ENCODE measurements at regions not wholly inside any gene's neighbourhood (a gene's known extent, or its start where the extent isn't known, plus 50 kb on each side); places are given as distances from the start of the nearest gene placed in this dataset.
"Not testable (repeated sequence)": the region's sequence is repeated elsewhere in the genome, so short reads cannot be mapped to it uniquely, and the experiment has no call there.

DNA sequence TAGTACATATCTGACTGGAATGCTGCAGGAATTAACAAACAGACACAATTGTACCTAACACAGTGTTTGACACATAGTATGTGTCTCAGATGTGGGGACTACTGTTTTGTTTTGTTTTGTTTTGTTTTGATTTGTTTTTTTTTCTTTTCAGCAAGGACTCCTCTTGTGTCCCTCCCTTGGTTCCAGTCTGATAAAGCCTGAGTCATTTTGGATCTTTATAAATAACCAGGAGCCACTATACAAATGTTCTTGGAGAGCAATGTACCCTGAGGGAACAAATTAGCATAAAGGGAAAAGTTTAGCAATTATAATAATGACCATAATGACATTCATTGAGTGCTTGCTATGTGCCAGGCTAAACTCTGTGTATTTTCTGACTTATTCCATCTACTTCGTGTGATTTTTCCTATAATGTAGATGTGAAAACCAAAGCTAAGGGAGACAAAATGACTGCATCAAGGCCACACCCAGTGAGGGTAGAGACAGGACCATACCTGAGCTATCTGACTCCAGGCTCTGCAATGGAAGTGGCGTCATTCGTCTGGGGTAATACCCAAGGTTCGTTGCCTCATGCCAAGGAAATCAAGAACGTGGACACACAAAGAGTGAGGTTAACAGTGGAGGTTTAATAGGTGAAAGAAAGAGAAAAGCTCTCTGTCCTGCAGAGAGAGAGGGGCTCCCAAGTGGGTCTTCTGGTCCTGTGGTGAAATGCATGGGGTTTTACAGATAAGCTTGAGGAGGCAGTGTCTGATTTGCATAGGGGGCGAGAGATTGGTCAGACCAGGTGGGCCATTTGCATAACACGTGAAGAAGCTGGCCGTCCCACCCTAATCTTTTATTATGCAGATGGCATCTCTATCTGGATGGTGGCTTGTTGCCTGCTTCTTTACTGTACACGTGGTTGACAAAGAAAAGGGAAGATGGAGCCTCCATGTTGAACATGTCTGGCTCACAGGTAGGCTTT, 285.5 kb upstream of the SFSWAP start:
- no peak for FAIRE-seq

DNA sequence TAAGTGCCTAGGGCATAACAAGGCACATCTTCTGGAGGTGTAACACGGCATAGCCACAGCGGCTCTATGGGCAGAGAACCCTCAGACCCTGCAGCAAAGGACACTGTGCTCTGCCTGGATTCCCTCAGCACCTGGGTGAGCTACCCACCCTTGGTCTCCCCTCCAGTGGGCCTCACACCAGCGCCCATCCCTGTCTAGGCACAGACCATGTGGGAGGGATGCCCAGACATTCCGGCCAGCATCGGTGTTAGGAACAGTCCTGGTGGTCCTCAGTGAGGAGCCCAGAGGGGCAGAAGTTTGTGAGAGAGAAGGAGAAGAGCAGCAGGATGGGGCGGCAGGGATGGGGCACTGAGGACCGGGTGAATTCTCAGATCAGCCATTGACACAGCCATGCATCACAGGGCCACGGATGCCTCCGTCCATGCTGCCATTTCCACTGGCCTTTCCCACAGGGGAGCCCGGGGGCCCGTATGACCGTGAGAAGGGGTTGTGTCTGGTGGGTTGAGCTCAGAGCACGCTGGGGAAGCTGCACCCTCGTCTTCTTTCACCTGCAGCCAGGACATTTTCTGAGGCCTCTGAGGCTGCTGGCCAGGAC, 282.7 kb upstream of the SFSWAP start:
- FAIRE-seq: no peak

DNA sequence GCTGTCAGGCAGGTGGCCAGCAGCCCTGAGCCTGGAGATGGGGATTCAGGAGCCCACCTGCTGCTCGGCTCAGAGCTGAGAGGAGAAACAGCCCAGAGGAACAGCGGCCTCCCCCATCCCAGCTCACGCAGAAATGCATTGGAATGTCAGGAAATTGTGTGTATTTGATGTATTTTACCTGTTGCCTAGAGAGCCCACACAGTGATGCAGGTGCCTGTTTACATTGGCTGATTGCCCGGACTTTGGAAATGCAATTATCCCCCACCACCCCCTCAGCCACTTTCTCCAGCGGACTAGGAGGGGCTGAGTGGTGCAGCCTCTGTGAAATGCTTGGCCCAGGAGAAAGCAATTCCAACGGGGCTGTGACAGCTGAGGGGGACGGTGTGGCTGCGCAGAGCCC, 281.7 kb upstream of the SFSWAP start:
- not testable (repeated sequence) for FAIRE-seq

DNA sequence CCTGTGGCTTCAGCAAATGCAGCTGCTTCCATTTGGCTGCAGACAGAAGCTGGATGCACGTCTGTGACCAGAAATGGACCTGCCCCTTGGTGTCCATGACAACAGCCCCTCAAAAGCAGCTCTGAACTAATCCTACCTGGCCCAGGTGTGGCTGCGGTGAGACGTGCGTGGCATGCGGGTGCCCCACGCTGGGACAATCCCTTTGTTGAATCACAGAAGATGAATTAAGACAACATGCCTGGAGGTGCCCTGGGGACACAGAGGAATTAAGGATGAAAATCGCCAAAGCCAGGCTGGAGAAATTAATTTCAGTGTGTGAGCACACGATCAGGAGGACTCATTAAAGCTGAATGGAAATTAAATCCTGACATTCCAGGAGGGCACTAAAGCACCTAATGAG, 281.2 kb upstream of the SFSWAP start:
- not testable (repeated sequence) for FAIRE-seq

DNA sequence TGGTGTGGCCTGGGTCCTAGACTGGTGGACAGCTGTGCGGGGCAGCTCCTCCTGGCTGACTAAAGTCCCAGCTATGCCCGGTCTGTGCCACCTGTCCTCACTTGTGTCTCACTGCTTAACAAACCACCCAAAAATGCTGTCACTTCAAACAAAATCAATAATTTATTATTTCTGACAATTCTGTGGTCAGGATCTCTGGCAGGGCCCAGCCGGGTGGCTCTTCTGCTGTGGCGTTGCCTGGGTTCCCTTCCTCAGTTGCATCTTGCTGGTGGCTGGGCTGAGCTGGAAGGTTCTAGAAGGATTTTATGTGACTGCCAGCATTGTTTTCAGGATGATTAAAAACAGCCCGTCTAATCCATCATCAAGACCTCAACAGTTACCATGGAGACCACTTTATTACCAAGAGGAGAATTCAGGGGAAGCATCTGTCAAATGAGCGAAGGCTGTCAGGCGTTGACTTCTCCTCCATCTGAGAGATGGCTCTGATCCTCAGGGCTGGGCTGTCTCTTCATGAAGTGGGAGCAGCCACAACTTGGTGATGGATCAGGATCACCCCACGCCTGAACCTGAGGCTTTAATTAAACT, 280.6 kb upstream of the SFSWAP start:
- no peak for FAIRE-seq

DNA sequence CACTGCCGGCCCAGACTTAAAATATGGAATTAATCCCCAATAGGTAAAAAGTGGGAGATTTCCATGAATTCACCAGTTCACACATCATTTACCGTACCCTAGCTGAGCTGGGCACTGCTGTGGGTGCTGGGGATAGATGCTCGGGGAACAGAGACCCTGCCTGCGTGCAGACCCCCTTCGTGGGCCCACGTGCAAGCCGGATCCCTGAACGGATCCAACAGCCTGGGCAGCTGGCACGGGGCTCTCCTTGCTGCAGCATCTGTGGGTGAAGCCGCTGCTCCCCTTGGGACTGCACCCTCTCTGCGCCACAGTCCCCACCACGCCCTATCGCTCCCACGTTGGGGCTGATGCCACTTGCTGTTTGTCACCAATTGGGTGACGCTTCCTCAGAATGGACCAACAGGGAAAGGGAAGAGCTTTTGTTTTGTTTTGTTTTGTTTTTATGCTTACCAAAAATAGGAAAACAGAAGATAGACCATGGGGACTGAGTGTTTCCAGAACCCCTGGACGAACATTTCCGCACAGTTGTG, 279.7 kb upstream of the SFSWAP start:
- not testable (repeated sequence) for FAIRE-seq

DNA sequence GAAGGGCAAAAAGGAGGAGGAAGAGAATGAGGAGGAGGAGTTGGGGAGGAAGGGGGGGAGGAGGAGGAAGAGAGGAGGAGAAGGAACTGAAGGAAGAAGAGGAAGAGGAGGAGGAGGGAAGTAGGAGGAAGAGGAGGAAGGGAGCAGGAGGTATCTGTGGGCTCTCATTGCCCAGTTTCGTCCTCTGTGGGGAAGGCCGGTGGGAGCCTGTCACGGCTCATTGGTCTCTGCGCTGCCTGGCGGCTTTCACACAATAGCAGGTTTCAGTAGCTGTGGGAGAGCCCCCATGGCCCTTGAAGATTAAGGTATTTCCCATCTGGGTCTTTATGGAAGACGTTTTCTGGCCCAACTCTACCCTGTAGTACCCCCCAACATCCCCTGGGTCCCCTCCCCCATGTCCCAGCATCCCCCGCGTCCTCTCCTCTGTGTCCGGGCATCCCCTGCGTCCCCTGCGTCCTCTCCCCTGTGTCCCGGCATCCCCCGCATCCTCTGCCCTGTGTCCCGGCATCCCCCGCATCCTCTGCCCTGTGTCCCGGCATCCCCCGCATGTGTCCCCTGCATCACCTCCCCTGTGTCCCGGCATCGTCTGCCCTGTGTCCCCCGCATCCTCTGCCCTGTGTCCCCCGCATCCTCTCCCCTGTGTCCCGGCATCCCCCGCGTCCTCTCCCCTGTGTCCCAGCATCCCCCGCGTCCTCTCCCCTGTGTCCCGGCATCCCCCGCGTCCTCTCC, 278.2 kb upstream of the SFSWAP start:
- FAIRE-seq: no peak

DNA sequence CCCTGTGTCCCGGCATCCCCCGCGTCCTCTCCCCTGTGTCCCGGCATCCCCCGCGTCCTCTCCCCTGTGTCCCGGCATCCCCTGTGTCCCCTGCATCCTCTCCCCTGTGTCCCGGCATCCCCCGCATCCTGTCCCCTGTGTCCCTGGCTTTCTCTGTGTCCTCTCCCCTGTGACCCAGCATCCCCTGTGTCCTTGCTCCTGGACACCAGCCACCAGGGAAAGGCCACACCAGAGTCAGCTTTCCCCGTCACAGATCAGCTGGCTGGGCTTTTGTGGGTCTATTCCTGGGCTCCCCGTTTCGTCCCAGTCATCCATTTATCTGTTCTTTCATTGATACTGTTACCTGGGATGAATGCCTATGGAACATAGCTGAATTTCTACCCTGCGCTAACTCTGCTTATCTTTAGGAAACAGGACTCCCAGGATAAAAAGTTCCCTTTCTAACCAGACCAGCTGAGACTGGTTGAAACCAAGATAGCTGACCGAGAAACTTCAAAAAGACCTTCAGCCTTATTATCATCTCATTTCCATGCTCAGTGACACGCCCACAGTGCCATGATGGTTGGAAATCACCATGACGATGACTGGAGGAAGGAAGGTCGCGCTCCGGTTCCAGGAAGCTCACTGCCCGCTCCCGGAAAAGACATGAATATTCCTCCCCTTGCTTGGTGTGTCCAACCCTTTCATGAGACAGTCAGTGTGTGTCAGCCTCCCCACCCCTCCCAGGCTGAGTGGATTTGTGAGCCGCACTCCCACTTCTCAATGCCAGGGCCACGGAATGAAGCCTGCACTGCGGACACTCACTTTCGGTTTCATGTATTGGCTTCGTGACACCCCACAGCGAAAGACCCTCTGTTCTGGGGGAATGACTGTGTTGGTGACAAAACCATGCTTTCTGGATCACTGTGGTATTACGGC, 276.4 kb upstream of the SFSWAP start:
- FAIRE-seq: no peak

DNA sequence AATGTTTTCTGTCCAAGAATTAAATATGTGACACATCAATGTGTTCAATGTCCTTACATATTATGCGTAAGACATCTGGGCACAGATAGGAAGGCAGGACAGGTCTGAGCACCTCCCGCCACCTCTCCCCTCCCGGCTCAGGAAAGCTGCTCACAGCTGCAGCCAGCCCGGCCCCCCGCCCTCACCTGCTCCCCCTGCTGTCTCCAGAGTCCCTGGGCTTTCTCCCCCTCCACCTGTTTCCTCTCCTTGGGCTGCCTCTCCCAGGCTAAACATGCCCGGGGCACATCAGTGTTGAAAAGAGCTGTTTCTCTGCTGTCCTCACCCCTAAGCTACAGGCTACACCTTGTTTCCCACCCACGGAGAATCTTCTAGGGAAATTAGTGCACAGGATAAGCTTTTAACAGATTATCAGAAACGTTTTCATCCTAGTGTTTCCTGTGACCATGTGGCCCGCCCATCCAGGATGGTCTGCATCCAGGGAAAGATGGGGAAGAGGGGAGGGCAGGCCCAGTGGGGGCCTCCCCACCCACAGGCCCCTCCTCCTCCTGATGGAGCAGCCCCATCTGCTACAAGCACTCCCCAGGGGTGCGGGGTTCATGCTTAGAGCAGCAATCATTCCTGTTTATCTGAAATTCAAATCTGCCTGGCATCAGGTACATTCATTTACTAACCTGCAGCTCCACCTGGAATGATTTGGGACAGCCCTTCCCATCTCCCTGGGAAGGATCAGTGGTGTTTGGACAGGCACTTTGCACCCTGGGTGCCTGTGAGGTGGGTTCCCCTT, 273.8 kb upstream of the SFSWAP start:
- no peak for FAIRE-seq

DNA sequence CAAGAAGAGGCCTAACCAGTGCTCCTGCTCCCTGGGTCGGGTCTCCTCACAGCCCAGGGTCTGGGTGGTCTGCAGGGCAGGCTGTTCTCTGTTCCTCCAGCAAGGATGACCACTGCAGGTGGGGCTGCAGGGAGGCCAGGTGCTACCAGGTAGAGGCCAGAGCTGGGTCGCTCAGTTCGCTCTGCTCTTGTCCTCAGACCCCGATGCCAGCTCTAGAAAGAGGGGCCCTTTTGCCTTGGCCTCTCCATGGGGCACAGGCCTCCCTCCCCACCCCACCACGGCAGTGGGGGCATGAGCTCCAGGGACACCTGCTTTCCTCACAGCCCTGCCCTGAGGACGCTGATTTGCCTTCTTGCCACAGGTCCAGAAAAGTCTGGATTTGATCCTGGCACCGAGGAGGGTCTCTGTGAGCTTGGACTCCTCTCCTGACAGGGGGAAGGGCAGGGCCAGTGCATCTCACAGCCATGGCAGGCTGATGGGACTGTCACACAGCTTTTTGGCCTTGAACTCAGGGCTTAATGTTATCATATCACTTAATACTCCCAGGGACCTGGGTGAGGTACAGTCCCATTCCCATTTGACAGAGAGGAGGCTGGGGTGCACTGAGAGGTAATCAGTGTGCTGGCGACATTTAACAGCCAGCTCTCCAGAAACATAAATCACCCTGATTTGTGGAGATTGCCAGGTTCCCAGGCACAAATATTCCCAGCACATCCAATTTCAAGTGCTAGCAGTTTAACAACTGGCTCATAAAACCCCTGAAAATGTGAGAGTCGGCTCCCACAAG, 273.0 kb upstream of the SFSWAP start:
- FAIRE-seq: no peak

DNA sequence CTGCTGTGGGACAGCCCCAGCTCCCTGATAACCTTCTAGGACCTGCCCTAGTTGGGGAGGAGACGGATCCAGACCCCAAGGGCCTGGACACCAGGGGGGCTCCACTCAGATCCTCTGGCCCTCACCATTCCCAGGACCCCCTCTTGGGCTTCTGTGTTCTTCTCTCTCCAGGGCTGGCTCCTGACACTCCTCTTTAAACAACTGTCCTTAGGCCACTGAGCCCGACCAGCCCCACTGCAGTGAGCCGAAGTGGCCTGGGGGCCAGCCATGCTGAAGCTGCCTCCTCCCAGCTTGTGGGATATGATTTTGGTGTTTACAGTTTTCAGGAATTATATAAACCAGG, 272.4 kb upstream of the SFSWAP start:
- FAIRE-seq: not testable (repeated sequence)

DNA sequence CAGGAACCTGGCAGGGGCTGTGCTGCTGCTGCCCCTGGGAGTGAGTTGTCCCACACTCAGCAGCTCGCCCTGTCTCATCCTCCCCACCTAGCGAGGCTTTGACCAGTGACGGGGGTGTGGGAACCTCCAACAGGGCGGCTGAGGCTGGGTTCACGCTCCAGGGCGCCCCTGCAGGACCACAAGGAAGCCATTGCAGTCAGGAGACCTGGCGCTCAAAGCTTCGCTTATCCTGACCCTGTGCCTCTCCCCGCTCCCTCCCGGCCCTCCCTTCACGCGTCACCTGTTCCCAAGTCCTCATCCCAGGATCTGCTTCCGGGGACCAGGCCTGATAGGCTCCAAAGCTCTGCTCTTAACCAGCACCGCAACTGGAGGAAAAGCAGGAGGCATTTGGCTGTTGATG, 272.0 kb upstream of the SFSWAP start:
- no peak for FAIRE-seq

DNA sequence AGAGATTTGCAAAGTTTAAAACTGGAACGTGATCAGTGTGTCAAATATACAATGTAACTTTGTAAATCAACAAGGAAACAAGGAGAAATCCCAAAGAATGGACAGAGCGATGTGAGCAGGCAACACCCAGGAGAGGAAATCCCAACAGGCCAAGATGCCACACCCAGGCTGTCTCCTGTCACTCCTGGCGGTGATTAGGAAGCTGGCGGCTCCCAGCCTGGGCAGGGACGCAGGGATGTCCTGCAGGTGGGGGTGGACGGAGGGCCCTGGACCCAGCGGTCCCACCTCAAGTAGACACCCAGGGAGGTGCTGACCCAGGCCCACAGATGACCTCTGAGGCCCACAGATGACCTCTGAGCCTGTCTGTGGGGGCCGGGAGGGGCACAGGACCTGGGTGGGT, 271.1 kb upstream of the SFSWAP start:
- FAIRE-seq: not testable (repeated sequence)

DNA sequence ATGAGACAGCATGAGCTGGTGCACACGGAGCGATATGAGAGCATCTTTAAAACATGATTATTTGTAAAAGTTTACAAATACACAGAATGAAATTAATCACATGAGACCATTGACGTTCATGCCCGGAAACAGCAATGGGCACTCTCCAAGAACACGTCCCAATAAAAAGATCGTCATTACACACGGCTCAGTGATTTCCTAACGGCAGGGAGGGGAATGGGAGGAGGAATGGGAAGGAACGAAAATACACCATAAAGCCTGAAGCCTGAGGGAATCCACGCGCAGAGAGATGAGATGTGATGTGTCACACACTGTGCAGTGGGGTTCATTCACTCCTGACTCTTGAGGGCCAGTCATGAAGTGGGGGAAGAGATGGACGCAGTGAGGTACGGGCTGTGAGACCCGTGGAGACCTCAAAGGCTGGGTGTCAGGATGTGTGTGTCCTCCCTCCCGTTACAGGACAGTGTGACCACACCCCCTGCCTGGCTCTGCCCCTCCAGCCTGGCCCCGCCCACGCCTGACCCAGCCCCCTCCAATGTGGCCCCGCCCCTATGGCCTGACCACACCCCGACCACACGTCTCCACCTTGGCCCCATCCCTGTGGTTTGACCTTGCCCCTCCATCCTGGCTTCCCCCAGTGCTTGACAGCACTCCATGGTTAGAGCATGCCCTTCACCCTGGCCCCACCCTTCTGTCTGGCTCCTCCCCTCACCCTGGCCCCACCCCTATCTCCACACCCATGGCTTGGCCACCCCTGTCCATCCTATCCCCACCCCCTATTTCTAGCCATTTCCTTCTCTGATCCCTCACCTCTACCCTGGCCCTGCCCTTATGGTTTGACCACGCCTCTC, 270.5 kb upstream of the SFSWAP start:
- not testable (repeated sequence) for FAIRE-seq

DNA sequence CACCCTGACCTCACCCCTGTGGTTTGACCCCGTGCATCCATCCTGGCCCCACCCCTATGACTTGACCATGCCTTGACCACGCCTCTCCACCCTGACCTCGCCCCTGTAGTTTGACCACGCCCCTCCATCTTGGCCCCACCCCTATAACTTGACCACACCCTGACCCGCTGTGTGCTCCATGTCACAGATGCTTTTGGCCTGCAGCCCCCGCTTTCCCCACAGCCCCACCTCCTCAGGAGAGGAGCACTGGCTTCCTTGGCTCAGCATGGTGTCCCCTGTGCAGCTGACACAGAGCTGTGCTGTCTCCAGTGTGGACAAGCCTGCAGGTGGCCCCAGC, 269.9 kb upstream of the SFSWAP start:
- FAIRE-seq: no peak

DNA sequence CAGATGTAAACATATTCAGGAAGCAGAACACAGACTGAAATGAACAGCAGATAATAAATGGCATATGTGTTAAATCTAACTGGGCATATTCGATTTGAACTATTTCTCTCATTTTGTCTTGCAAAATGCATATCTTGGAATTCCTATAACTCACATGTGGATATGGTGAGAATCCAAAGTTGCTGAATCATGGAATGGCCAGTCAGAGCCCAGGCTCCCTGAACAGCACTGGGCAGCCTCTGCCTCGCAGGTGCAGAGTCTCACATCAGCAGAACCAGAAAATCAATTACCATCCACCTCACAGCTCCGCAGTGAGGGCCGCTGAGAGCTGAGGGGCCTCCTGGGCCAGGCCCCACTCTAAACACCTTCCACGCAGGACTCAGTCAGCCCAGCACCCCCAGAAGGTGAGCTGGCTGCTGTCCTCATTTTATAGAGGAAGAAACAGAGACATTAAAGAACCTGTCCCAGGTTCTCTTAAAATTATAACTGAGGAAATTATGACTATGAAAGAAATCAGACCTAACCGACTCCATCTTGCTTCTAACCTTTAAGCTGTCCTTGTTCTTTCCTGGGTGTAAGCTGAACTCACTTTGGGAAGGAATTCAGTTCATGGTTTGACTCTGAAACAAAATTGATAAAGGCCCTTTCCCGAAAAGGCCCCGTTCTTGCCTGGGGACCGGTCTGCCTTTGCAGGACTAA, 269.1 kb upstream of the SFSWAP start:
- FAIRE-seq: no peak

DNA sequence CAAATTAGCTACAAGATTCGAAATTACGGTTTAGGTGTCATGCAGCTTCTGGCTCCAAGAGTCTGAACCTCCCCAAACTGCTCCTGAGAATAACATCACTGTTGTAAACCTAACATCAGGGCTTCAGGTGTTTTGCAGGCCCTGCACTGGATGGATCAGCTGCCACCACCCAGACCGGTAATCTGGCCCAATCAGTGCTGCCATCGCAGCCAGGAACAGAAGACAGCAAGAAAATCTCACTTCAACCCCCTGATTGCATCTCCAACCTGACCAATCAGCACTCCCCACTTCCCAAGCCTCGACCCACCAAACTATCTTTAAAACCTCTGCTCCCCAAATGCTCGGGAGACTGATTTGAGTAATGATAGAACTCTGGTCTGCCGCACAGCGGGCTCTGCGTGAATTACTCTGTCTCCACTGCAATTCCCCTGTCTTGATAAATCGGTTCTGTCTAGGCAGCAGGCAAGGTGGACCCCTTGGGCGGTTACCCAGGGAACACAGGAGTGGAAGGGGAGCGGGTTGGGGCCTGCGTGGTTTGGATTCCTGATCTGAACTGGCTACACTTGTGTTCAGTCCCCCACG, 268.5 kb upstream of the SFSWAP start:
- FAIRE-seq: no peak
